GM19455 (cell line): ENCODE measurements at regions not wholly inside any gene's neighbourhood (a gene's known extent, or its start where the extent isn't known, plus 50 kb on each side); places are given as distances from the start of the nearest gene placed in this dataset.

Source experiments
- ATAC-seq: cut with Tn5 transposase; IDR thresholded peaks from one replicate; pipeline ENCODE4 v1.9.1; 2021; ENCODE audit not compliant: unreplicated experiment

DNA sequence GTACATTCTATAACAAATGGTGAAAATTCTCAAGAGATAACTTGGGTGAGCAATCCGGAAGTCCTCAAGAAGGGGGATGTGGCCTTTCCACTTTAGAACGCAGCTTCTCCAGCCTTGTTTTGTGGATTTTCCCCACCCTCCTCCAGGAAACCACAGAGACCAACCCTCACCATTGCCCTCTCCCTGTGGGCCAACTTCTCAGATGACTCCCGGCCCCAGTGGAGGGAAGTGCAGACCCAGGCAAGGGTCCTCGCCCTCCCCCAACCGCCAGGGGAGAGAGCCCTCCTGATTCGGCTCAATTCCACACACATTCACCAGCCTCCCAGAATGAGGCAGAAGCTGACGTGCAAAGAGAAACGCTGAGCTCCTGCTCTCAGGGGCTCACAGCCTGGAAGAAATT is 277.2 kb downstream of the EIPR1 start:
- ATAC-seq: no peak

DNA sequence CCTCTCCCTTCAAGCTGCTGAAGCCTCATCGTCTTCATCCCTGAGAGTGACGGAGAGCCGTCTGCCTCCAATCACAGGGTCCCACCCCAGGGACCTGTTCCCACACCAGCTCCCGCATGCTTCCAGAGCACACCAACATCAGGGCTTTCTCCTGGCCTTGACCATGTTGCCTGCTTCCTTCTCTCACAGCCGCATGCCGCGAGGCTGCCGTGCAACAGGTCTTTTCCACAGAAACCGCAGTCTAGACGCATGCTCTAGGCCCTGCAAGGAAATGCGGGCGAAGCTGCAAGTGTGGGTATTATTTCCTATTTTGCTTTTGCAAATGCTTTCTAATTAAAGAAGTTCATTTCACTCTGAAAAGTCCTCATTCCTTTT is 277.8 kb downstream of the EIPR1 start:
- no peak for ATAC-seq

GRCh38 chr2:3099145-3099859 is 278.3 kb downstream of the EIPR1 start:
- ATAC-seq: no peak

DNA sequence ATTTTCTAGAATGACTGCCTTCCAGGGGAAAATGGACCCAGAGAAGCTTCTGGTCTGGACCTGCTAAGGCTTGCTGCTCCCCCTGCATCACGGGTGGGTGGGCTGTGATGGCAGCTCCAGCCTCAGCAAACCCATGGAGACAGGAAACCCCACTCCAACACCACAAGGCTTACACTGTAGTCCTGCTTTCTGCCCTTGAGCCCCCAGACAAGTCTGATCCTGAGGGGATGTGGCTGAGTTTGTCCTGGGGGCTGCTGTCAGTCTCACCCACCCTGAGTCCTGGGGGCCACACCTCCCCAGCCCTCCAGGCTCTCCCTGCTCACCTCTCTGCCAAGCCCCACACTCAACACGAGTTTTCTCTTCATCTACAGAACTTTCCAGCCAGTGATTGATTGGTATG is 279.4 kb downstream of the EIPR1 start:
- no peak for ATAC-seq

GRCh38 chr2:3097804-3098203 is 279.8 kb downstream of the EIPR1 start:
- ATAC-seq: no peak

- ATAC-seq: no peak
Measured at GRCh38 chr2:3094999-3095958, 282.3 kb downstream of the EIPR1 start.

GRCh38 chr2:3094318-3094717 is 283.3 kb downstream of the EIPR1 start:
- ATAC-seq: no peak

GRCh38 chr2:3091696-3092095 is 285.9 kb downstream of the EIPR1 start:
- no peak for ATAC-seq

DNA sequence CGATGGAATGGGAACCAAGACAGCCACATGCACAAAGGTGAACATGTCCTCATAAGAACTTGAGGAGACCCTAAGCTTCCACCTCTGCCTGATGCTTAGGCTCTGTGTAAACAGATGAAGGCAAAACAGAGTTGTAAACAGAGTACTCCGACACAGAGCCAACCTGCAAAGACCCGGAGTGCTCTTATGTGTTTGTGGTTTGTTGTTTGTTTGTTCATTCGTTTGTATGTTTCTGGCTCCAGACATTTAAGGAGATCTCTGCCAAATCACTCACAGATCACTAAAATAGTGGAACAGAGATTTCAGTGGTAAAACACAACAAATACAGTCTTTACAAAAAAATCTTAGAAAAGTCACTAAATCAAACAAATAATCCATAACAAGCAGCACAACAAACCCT is 294.9 kb downstream of the EIPR1 start:
- ATAC-seq: no peak

DNA sequence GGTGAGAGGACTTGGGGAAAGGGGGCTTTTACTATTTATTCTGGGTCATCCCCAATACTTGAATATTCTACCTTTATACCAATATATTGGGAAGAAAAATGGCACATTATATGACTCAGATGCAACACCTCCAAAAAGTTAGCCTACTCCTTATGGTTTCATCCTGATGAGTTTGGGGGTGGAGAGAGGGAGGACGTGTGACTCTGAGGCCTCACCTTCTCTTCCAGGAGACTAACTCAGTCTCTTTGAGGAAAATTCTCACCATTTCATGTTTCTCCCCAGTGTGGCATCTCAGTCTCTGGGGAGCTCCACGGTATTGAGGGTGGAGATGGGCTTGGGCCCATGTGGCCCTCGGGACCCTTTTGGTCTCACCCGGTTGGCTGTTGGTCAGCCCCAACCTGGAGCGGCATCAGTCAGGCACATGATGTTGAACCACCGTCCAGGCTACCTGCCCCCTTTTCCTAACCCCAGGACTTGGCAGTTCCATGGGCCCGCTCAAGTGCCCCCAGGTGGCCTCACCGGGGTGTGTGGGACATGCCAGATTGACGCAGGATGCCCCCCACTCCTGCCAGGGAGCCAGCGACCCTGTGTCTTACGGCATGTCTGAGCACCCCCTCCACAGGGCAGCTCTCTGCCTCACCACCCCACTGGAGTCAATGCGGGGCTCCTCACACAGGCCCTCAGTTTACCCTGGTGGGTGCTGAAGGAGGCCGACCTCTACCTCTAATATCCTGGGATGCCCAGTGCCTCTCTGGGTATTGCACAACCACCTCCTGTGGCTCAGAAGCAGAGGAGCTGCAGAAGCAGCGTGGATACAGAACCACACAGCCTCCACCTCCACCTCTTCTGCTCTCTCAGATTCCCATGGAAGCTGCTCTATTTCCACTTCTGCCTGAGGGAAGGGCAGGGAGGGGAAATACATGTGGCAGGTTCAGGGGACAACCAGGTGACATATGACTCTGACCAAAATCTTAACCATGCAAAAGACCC is 297.4 kb downstream of the EIPR1 start:
- no peak for ATAC-seq

- ATAC-seq: no peak
Measured at GRCh38 chr2:3079466-3079865, 298.2 kb downstream of the EIPR1 start.

DNA sequence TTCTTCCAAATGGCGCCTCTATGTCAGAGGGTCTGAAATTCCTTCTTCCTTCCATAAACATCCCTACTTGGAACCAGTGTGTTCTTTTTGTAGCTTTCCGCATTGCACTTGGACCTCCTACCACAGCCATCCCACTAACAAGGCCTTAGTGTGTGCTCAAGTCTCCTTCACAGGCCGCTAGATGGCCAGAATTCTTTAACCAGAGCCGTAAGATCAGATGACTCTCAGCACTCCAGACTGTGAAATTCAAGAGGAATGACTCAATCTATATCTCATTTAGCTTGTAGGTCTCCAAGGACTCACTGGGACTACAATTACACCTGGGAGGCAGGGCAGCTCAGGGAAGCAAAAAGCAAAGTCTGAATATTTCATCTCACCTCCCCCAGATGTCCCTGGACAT is 298.9 kb downstream of the EIPR1 start:
- ATAC-seq: no peak

GRCh38 chr2:3076848-3077642 is 300.6 kb downstream of the EIPR1 start:
- no peak for ATAC-seq

GRCh38 chr2:3075991-3076340 is 301.7 kb downstream of the EIPR1 start:
- no peak for ATAC-seq

GRCh38 chr2:3075316-3075990 is 302.2 kb downstream of the EIPR1 start:
- ATAC-seq: no peak

DNA sequence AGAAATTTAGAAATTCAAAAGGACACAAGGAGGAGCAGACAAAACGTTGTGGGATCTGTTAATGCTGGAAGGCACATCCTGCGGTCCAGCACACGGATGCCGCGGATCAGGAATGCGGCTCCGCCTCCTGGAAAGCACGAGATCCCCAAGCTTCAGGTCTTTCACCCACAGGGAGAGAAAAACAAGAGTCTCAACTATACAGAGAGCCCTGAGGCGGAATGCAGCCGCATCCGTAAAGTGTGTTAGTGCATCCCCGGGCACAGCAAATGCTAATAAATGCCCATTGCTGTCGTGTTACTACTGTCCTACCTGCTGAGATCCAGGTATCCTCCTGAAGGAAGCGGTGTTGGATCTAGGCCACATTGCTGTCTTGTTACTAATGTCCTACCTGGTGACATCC is 303.9 kb downstream of the EIPR1 start:
- ATAC-seq: no peak

DNA sequence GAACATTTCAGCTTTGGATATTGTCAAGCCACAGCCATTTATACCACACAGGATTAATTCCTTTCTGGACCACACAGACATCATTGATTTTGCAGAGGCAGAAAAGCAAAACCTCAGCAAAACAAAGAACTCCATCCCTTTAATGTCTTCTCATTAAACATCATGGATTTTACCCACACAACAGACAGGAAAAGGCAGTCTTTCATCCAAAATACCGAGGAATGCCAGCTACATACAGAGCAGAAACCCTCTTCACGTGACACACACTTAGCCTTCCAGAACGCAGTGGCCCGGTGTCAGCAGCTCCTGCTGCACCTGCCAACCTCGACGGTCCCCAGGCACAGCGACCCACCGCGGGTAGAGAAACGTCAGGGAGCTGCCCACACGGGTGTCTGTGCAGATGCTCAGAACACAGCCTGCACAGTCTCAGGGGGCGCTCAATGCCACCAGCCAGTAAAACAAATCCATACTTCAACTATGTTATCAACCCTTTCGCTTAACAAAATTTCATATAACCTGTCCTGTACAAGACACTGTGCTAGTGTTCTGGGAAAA is 304.5 kb downstream of the EIPR1 start:
- ATAC-seq: no peak

- ATAC-seq: no peak
Measured at GRCh38 chr2:3071685-3072263, 305.8 kb downstream of the EIPR1 start.

DNA sequence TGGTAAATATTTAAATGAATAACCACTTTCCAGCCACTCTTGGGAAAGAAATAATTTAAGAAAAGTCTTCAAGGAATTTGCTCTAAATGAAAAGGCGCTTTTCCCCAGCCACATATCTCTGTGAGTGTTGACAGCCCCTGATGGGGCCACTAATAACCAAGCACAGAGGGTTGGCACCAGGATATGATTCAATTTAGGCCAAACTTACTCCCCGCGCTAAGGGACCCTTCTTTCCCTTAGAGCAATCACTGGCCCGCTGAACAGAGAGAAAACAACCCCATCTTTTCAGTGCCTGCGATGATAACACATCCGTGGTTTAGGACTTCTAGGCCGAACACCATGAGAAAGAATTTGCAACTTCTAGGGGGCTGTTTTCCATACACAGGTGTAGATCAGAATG is 310.8 kb downstream of the EIPR1 start:
- no peak for ATAC-seq
